Peyer's patch (tissue), 4 donors: ENCODE measurements at regions not wholly inside any gene's neighbourhood (a gene's known extent, or its start where the extent isn't known, plus 50 kb on each side); places are given as distances from the start of the nearest gene placed in this dataset.

Experiments
- DNase-seq, 3 donors: peaks; one replicate each; pipeline ENCODE4 v3.0.0-alpha.2; 2017 to 2019
- H3K27ac ChIP-seq, 4 donors: fragments of 200-600 bp; sonication (generic); one replicate each; pipeline ENCODE4 v1.5.1; 2016 to 2019
- H3K27me3 ChIP-seq, 2 donors: fragments of 200-600 bp; sonication (generic); one replicate each; pipeline ENCODE4 v1.5.1; 2019
- H3K36me3 ChIP-seq, 3 donors: fragments of 200-600 bp; sonication (generic); one replicate each; pipeline ENCODE4 v1.5.1; 2016 to 2019
- H3K4me1 ChIP-seq, 4 donors: fragments of 200-600 bp; sonication (generic); one replicate each; pipeline ENCODE4 v1.5.1; 2016 to 2019
- H3K4me3 ChIP-seq, 4 donors: fragments of 200-600 bp; sonication (generic); 1 replicate in 3 of 4; 2 replicates in 1 of 4; pipeline ENCODE4 v1.5.1; 2016 to 2019; ENCODE audit warnings: mild to moderate bottlenecking in 1 of 4
- H3K9me3 ChIP-seq, 4 donors: fragments of 200-600 bp; sonication (generic); one replicate each; pipeline ENCODE4 v1.5.1; 2016 to 2019; ENCODE audit warnings: mild to moderate bottlenecking in 1 of 4
- CTCF ChIP-seq, 6 experiments: fragments of 450-650 bp in 4 of 6; fragments of 200-600 bp in 2 of 6; sonication (generic) in 1 of 6; IDR thresholded peaks; one replicate each; pipeline ENCODE4 v1.5.1; 2017 to 2019; ENCODE audit warnings: antibody characterized with exemption in 6 of 6, mild to moderate bottlenecking in 3 of 6, moderate library complexity in 1 of 6
- POLR2A ChIP-seq, 2 donors: fragments of 450-650 bp; IDR thresholded peaks; one replicate each; pipeline ENCODE4 v1.5.1; 2017; ENCODE audit warnings: antibody characterized with exemption in 2 of 2, mild to moderate bottlenecking in 2 of 2, moderate library complexity in 2 of 2

- Histone ChIP-seq H3K4me3 (no peak overlapping the region), H3K36me3 (no peaks in the 10 kb centered on the region), H3K4me1 (no peaks in the 10 kb centered on the region), H3K27me3 (no peaks in the 10 kb centered on the region), H3K9me3 (no peaks in the 10 kb centered on the region), H3K27ac (no peak overlapping the region)
- TF ChIP-seq CTCF (IDR thresholded peaks at IDR 0.05) (no peak), POLR2A (IDR thresholded peaks at IDR 0.05) (no peak)
- no peak for DNase-seq
These were observed 1710.2 kb upstream of the SLC39A10 start for GRCh38 chr2:193946806-193947205.

GRCh38 chr2:193943406-193943960 lies 1713.5 kb upstream of the SLC39A10 start:
- no peak for TF ChIP-seq CTCF (IDR thresholded peaks at IDR 0.05)
- no peak for TF ChIP-seq POLR2A (IDR thresholded peaks at IDR 0.05)
- Histone ChIP-seq H3K9me3 (no peaks in the 10 kb centered on the region), H3K4me1 (no peaks in the 10 kb centered on the region), H3K27me3 (no peaks in the 10 kb centered on the region), H3K27ac (no peak overlapping the region), H3K36me3 (no peaks in the 10 kb centered on the region), H3K4me3 (no peak overlapping the region)
- no peak for DNase-seq

GRCh38 chr2:193935114-193935513 lies 1721.9 kb upstream of the SLC39A10 start:
- H3K27ac ChIP-seq, result no peak overlapping the region
- H3K27me3 ChIP-seq, result no peaks in the 10 kb centered on the region
- no peak overlapping the region for H3K4me3 ChIP-seq
- no peaks in the 10 kb centered on the region for H3K9me3 ChIP-seq
- TF ChIP-seq POLR2A (IDR thresholded peaks at IDR 0.05), result no peak
- no peak for TF ChIP-seq CTCF (IDR thresholded peaks at IDR 0.05)
- H3K36me3 ChIP-seq, result no peaks in the 10 kb centered on the region
- no peaks in the 10 kb centered on the region for H3K4me1 ChIP-seq
- DNase-seq, result no peak

- H3K36me3 ChIP-seq, result no peaks in the 10 kb centered on the region
- H3K4me1 ChIP-seq, result no peaks in the 10 kb centered on the region
- no peak for TF ChIP-seq POLR2A (IDR thresholded peaks at IDR 0.05)
- TF ChIP-seq CTCF (IDR thresholded peaks at IDR 0.05), result no peak
- no peaks in the 10 kb centered on the region for H3K9me3 ChIP-seq
- H3K27me3 ChIP-seq, result no peaks in the 10 kb centered on the region
- H3K27ac ChIP-seq, result no peak overlapping the region
- no peak for DNase-seq
- no peak overlapping the region for H3K4me3 ChIP-seq
These were observed 1727.9 kb upstream of the SLC39A10 start for GRCh38 chr2:193929131-193929530.

- Histone ChIP-seq H3K9me3 (no peaks in the 10 kb centered on the region), H3K4me3 (no peak overlapping the region), H3K4me1 (no peaks in the 10 kb centered on the region), H3K27ac (no peak overlapping the region), H3K36me3 (no peaks in the 10 kb centered on the region), H3K27me3 (no peaks in the 10 kb centered on the region)
- DNase-seq, result no peak
- TF ChIP-seq CTCF (IDR thresholded peaks at IDR 0.05) (no peak), POLR2A (IDR thresholded peaks at IDR 0.05) (no peak)
These were observed 1712.8 kb upstream of the TMEFF2 start for GRCh38 chr2:193907561-193907960.

- no peak overlapping the region for H3K27ac ChIP-seq
- TF ChIP-seq CTCF (IDR thresholded peaks at IDR 0.05) (no peak), POLR2A (IDR thresholded peaks at IDR 0.05) (no peak)
- no peaks in the 10 kb centered on the region for H3K4me1 ChIP-seq
- H3K9me3 ChIP-seq, result no peaks in the 10 kb centered on the region
- H3K36me3 ChIP-seq, result no peaks in the 10 kb centered on the region
- no peaks in the 10 kb centered on the region for H3K27me3 ChIP-seq
- no peak overlapping the region for H3K4me3 ChIP-seq
- DNase-seq, result no peak
These were observed 1705.6 kb upstream of the TMEFF2 start for GRCh38 chr2:193900292-193900691.
